GM12801 (cell line): ENCODE measurements at regions not wholly inside any gene's neighbourhood (a gene's known extent, or its start where the extent isn't known, plus 50 kb on each side); places are given as distances from the start of the nearest gene placed in this dataset.

ENCODE experiments used
- CTCF ChIP-seq: IDR thresholded peaks from one replicate; pipeline ENCODE4 v1.5.1; 2011; ENCODE audit warnings: control low read depth; ENCODE audit not compliant: insufficient read length; ENCODE audit errors: extremely low read depth

GRCh38 chr2:60335533-60336237 lies 217.8 kb downstream of the BCL11A start:
- TF ChIP-seq CTCF, result no peak

- no peak for TF ChIP-seq CTCF
Observed at GRCh38 chr2:60334610-60335009, 218.8 kb downstream of the BCL11A start.

- TF ChIP-seq CTCF, result no peak
Observed at GRCh38 chr2:60333264-60333663, 220.2 kb downstream of the BCL11A start.

GRCh38 chr2:60331115-60331809 lies 222.2 kb downstream of the BCL11A start:
- no peak for TF ChIP-seq CTCF

GRCh38 chr2:60329225-60329624 lies 224.2 kb downstream of the BCL11A start:
- no peak for TF ChIP-seq CTCF

- TF ChIP-seq CTCF, result no peak
Observed at GRCh38 chr2:60324536-60324935, 228.9 kb downstream of the BCL11A start.

GRCh38 chr2:60321816-60322215 lies 231.6 kb downstream of the BCL11A start:
- no peak for TF ChIP-seq CTCF
